ENCODE measurements at regions not wholly inside any gene's neighbourhood (a gene's known extent, or its start where the extent isn't known, plus 50 kb on each side); places are given as distances from the start of the nearest gene placed in this dataset.

- DNase-seq (ENCODE audit: low read depth in 2 of 2) = no peak
These were observed 628.2 kb downstream of the USP25 start for GRCh38 chr21:16357994-16358393.

- no peak for DNase-seq (ENCODE audit: low read depth in 2 of 2)
These were observed 629.0 kb downstream of the USP25 start for GRCh38 chr21:16358784-16359183.

GRCh38 chr21:16363100-16363499 lies 633.3 kb downstream of the USP25 start:
- DNase-seq (ENCODE audit: low read depth in 2 of 2) = no peak

- no peak for DNase-seq (ENCODE audit: low read depth in 2 of 2)
These were observed 633.7 kb downstream of the USP25 start for GRCh38 chr21:16363518-16363917.

GRCh38 chr21:16366207-16366606 lies 636.4 kb downstream of the USP25 start:
- DNase-seq (ENCODE audit: low read depth in 2 of 2) = no peak

GRCh38 chr21:16367079-16367478 lies 637.3 kb downstream of the USP25 start:
- DNase-seq (ENCODE audit: low read depth in 2 of 2) = no peak

- DNase-seq (ENCODE audit: low read depth in 2 of 2) = no peak
These were observed 640.4 kb downstream of the USP25 start for GRCh38 chr21:16370186-16370585.

- DNase-seq (ENCODE audit: low read depth in 2 of 2) = no peak
These were observed 642.8 kb downstream of the USP25 start for GRCh38 chr21:16372586-16372985.

GRCh38 chr21:16376673-16377072 lies 646.9 kb downstream of the USP25 start:
- DNase-seq (ENCODE audit: low read depth in 2 of 2) = no peak

GRCh38 chr21:16377120-16377658 lies 647.4 kb downstream of the USP25 start:
- DNase-seq (ENCODE audit: low read depth in 2 of 2) = no peak

- DNase-seq (ENCODE audit: low read depth in 2 of 2) = no peak
These were observed 648.1 kb downstream of the USP25 start for GRCh38 chr21:16377857-16378256.

- peak in 1 of 2 experiments; percentile 7 for DNase-seq (ENCODE audit: low read depth in 2 of 2)
These were observed 648.7 kb downstream of the USP25 start for GRCh38 chr21:16378525-16378924.

GRCh38 chr21:16388291-16388690 lies 658.5 kb downstream of the USP25 start:
- DNase-seq (ENCODE audit: low read depth in 2 of 2) = no peak

- DNase-seq (ENCODE audit: low read depth in 2 of 2) = no peak
These were observed 659.3 kb downstream of the USP25 start for GRCh38 chr21:16388911-16389560.

GRCh38 chr21:16389643-16390042 lies 659.9 kb downstream of the USP25 start:
- no peak for DNase-seq (ENCODE audit: low read depth in 2 of 2)

- no peak for DNase-seq (ENCODE audit: low read depth in 2 of 2)
These were observed 665.5 kb downstream of the USP25 start for GRCh38 chr21:16395285-16395684.

GRCh38 chr21:16402752-16403151 lies 673.0 kb downstream of the USP25 start:
- no peak for DNase-seq (ENCODE audit: low read depth in 2 of 2)

- no peak for DNase-seq (ENCODE audit: low read depth in 2 of 2)
These were observed 675.0 kb downstream of the USP25 start for GRCh38 chr21:16404776-16405175.

GRCh38 chr21:16406355-16406754 lies 676.6 kb downstream of the USP25 start:
- no peak for DNase-seq (ENCODE audit: low read depth in 2 of 2)

- no peak for DNase-seq (ENCODE audit: low read depth in 2 of 2)
These were observed 677.8 kb downstream of the USP25 start for GRCh38 chr21:16407403-16408240.

- DNase-seq (ENCODE audit: low read depth in 2 of 2) = no peak
These were observed 678.5 kb downstream of the USP25 start for GRCh38 chr21:16408280-16408679.

GRCh38 chr21:16409352-16409751 lies 679.6 kb downstream of the USP25 start:
- no peak for DNase-seq (ENCODE audit: low read depth in 2 of 2)

- DNase-seq (ENCODE audit: low read depth in 2 of 2) = peak in 1 of 2 experiments; percentile 14
These were observed 688.4 kb downstream of the USP25 start for GRCh38 chr21:16418226-16418625.

Data from fibroblast of skin of left quadriceps (primary cell).